Astrocyte (in vitro differentiated cells and primary cell): ENCODE measurements at regions not wholly inside any gene's neighbourhood (a gene's known extent, or its start where the extent isn't known, plus 50 kb on each side); places are given as distances from the start of the nearest gene placed in this dataset.

Source experiments
- DNase-seq: peaks from one replicate; pipeline ENCODE4 v3.0.0-alpha.2; 2010; ENCODE audit warnings: low read depth
- FAIRE-seq: peaks from 2 replicates; lab custom pipeline; 2011; peaks lifted over from hg19 to GRCh38; lab: Jason Lieb, UNC
- H2AFZ ChIP-seq: 2 replicates; pipeline ENCODE4 v1.6.0; 2012; ENCODE audit warnings: low read depth, low read length, inconsistent platforms
- H3K27ac ChIP-seq: 2 replicates; pipeline ENCODE4 v1.5.1; 2011; ENCODE audit warnings: low read depth, low read length, inconsistent platforms
- H3K27me3 ChIP-seq: 2 replicates; pipeline ENCODE4 v1.6.0; 2011; ENCODE audit warnings: low read length, inconsistent platforms; ENCODE audit not compliant: insufficient read depth
- H3K36me3 ChIP-seq: 2 replicates; pipeline ENCODE4 v1.5.1; 2011; ENCODE audit warnings: low read length, inconsistent platforms; ENCODE audit not compliant: insufficient read depth
- H3K4me1 ChIP-seq: 2 replicates; pipeline ENCODE4 v1.5.1; 2011; ENCODE audit warnings: low read length, inconsistent platforms; ENCODE audit not compliant: insufficient read depth
- H3K4me2 ChIP-seq: 2 replicates; pipeline ENCODE4 v1.6.0; 2012; ENCODE audit warnings: low read length, inconsistent platforms
- H3K4me3 ChIP-seq: 2 replicates; pipeline ENCODE4 v1.5.1; 2011; ENCODE audit warnings: low read depth, mild to moderate bottlenecking, low read length, inconsistent platforms; ENCODE audit not compliant: insufficient read depth
- H3K79me2 ChIP-seq: 2 replicates; pipeline ENCODE4 v1.6.0; 2012; ENCODE audit warnings: mild to moderate bottlenecking, low read length, inconsistent platforms; ENCODE audit not compliant: insufficient read depth
- H3K9ac ChIP-seq: 2 replicates; pipeline ENCODE4 v1.6.0; 2012; ENCODE audit warnings: mild to moderate bottlenecking, low read length, inconsistent platforms
- H3K9me3 ChIP-seq: 2 replicates; pipeline ENCODE4 v1.5.1; 2012; ENCODE audit warnings: low read depth, mild to moderate bottlenecking, low read length, inconsistent platforms; ENCODE audit not compliant: insufficient read depth
- H4K20me1 ChIP-seq: 2 replicates; pipeline ENCODE4 v1.6.0; 2012; ENCODE audit warnings: low read length, inconsistent platforms; ENCODE audit not compliant: insufficient read depth
- H3K27ac Mint-ChIP-seq: one replicate; pipeline ENCODE4 v1.8.0; 2021; ENCODE audit warnings: mild to moderate bottlenecking, mixed read lengths; ENCODE audit not compliant: unreplicated experiment
- H3K27me3 Mint-ChIP-seq: one replicate; pipeline ENCODE4 v1.8.0; 2021; ENCODE audit warnings: low read depth, mixed read lengths; ENCODE audit not compliant: unreplicated experiment
- H3K36me3 Mint-ChIP-seq: one replicate; pipeline ENCODE4 v1.8.0; 2021; ENCODE audit warnings: low read depth, mixed read lengths; ENCODE audit not compliant: unreplicated experiment
- H3K4me1 Mint-ChIP-seq: one replicate; pipeline ENCODE4 v1.8.0; 2021; ENCODE audit warnings: low read depth, mixed read lengths; ENCODE audit not compliant: unreplicated experiment
- H3K4me3 Mint-ChIP-seq: one replicate; pipeline ENCODE4 v1.8.0; 2021; ENCODE audit warnings: mild to moderate bottlenecking, moderate library complexity, mixed read lengths; ENCODE audit not compliant: unreplicated experiment
- H3K9me3 Mint-ChIP-seq: one replicate; pipeline ENCODE4 v1.8.0; 2021; ENCODE audit warnings: mild to moderate bottlenecking, mixed read lengths; ENCODE audit not compliant: unreplicated experiment
- EZH2 ChIP-seq: IDR thresholded peaks from 2 replicates; pipeline ENCODE4 v1.6.1; 2012; ENCODE audit warnings: mild to moderate bottlenecking, low read length, inconsistent platforms; ENCODE audit not compliant: insufficient read depth
- TF ChIP-seq, protein P1 (sequence below): IDR thresholded peaks from 2 replicates; pipeline ENCODE4 v1.5.1; 2011; ENCODE audit warnings: low read depth, mild to moderate bottlenecking, inconsistent platforms, low read length, moderate library complexity; ENCODE audit not compliant: insufficient read depth

- TF ChIP-seq, protein P1, sequence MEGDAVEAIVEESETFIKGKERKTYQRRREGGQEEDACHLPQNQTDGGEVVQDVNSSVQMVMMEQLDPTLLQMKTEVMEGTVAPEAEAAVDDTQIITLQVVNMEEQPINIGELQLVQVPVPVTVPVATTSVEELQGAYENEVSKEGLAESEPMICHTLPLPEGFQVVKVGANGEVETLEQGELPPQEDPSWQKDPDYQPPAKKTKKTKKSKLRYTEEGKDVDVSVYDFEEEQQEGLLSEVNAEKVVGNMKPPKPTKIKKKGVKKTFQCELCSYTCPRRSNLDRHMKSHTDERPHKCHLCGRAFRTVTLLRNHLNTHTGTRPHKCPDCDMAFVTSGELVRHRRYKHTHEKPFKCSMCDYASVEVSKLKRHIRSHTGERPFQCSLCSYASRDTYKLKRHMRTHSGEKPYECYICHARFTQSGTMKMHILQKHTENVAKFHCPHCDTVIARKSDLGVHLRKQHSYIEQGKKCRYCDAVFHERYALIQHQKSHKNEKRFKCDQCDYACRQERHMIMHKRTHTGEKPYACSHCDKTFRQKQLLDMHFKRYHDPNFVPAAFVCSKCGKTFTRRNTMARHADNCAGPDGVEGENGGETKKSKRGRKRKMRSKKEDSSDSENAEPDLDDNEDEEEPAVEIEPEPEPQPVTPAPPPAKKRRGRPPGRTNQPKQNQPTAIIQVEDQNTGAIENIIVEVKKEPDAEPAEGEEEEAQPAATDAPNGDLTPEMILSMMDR, result no peak
- Mint-ChIP-seq H3K4me3 (no peak overlapping the region), H3K27ac (no peak overlapping the region), H3K4me1 (no peaks in the 10 kb centered on the region), H3K9me3 (peaks cover 2% of the 10 kb centered on the region), H3K36me3 (no peaks in the 10 kb centered on the region), H3K27me3 (no peaks in the 10 kb centered on the region)
- H3K4me1 ChIP-seq, result no peaks in the 10 kb centered on the region
- H3K4me3 ChIP-seq, result no peak overlapping the region
- no peak overlapping the region for H3K27ac ChIP-seq
- H3K79me2 ChIP-seq, result no peaks in the 10 kb centered on the region
- no peaks in the 10 kb centered on the region for H4K20me1 ChIP-seq
- H3K36me3 ChIP-seq, result no peaks in the 10 kb centered on the region
- H3K27me3 ChIP-seq, result no peaks in the 10 kb centered on the region
- H3K4me2 ChIP-seq, result no peak overlapping the region
- H3K9ac ChIP-seq, result no peak overlapping the region
- no peaks in the 10 kb centered on the region for H3K9me3 ChIP-seq
- H2AFZ ChIP-seq, result no peak overlapping the region
- DNase-seq (no peak), FAIRE-seq (no peak)
These were observed 221.7 kb downstream of the ALG10B start for GRCh38 chr12:38538319-38538718.

- no peak overlapping the region for H3K4me3 Mint-ChIP-seq
- H3K36me3 Mint-ChIP-seq, result no peaks in the 10 kb centered on the region
These were observed 223.6 kb downstream of the ALG10B start for GRCh38 chr12:38540156-38540555.

DNA sequence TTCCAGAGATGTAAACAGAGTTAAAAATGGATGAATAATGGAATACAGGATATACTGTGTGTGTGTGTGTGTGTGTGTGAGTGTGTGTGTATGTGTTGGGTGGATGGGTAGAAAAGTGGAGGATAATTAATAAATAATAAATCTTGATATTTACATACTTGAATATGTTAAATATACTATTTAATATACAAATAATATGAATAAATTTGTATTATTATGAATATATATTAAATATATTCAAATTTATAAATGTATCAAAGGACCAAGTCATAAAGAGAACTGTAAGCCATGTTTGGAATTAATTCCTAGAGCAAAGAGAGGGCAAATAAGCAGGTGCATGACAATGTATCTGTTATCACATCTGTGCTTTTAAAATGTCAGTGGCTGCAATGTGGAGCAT, 225.3 kb downstream of the ALG10B start:
- FAIRE-seq, result no peak
- H3K4me3 ChIP-seq, result no peak overlapping the region
- no peak overlapping the region for H2AFZ ChIP-seq
- H3K27me3 ChIP-seq, result no peaks in the 10 kb centered on the region
- DNase-seq, result no peak
- Mint-ChIP-seq H3K9me3 (no peaks in the 10 kb centered on the region), H3K4me3 (no peak overlapping the region), H3K36me3 (no peaks in the 10 kb centered on the region), H3K4me1 (no peaks in the 10 kb centered on the region), H3K27me3 (no peaks in the 10 kb centered on the region), H3K27ac (no peak overlapping the region)
- no peak overlapping the region for H3K9ac ChIP-seq
- H3K4me2 ChIP-seq, result no peak overlapping the region
- H3K36me3 ChIP-seq, result no peaks in the 10 kb centered on the region
- no peaks in the 10 kb centered on the region for H3K9me3 ChIP-seq
- no peaks in the 10 kb centered on the region for H3K4me1 ChIP-seq
- H3K79me2 ChIP-seq, result no peaks in the 10 kb centered on the region
- no peak for TF ChIP-seq EZH2
- TF ChIP-seq, protein P1, result no peak
- H3K27ac ChIP-seq, result no peak overlapping the region
- no peaks in the 10 kb centered on the region for H4K20me1 ChIP-seq

More at GRCh38 chr12:38540156-38540555, 223.6 kb downstream of the ALG10B start:
- H3K9ac ChIP-seq, result no peak overlapping the region
- no peak overlapping the region for H3K4me3 ChIP-seq
- H3K27me3 ChIP-seq, result no peaks in the 10 kb centered on the region
- TF ChIP-seq, protein P1, result no peak
- TF ChIP-seq EZH2, result no peak
- no peak overlapping the region for H2AFZ ChIP-seq
- no peak overlapping the region for H3K4me2 ChIP-seq
- no peak overlapping the region for H3K27ac Mint-ChIP-seq
- H4K20me1 ChIP-seq, result no peaks in the 10 kb centered on the region
- no peak overlapping the region for H3K27ac ChIP-seq
- no peaks in the 10 kb centered on the region for H3K9me3 ChIP-seq
- H3K36me3 ChIP-seq, result no peaks in the 10 kb centered on the region
- no peaks in the 10 kb centered on the region for H3K79me2 ChIP-seq
- no peaks in the 10 kb centered on the region for H3K4me1 Mint-ChIP-seq
- no peaks in the 10 kb centered on the region for H3K27me3 Mint-ChIP-seq
- no peak for DNase-seq
- H3K9me3 Mint-ChIP-seq, result no peaks in the 10 kb centered on the region
- FAIRE-seq, result no peak
- H3K4me1 ChIP-seq, result no peaks in the 10 kb centered on the region
